Activated CD4-positive, alpha-beta T cell treated with anti-CD3 and anti-CD28 coated beads, Interleukin-2, amount 50 U/mL, for 16 hours (primary cell): ENCODE measurements at regions not wholly inside any gene's neighbourhood (a gene's known extent, or its start where the extent isn't known, plus 50 kb on each side); places are given as distances from the start of the nearest gene placed in this dataset.
"Not testable (repeated sequence)": the region's sequence is repeated elsewhere in the genome, so short reads cannot be mapped to it uniquely, and the experiment has no call there.

ENCODE experiments used
- DNase-seq: peaks from one replicate; pipeline ENCODE4 v3.0.0-alpha.2; 2020

DNA sequence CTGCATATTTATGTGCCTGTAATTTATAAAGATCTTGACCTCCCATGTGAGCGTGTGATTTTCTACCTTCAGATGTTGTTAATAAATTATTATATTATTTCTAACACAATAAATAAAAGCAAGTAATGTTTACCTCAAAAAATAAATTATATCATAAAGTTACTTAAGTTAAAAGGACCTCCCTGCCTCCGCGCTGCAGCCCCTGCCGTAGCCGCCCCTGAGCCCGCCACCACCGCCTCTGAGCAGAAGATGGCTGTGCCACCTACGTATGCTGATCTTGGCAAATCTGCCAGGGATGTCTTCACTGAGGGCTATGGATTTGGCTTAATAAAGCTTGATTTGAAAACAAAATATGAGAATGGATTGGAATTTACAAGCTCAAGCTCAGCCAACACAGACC lies 119.6 kb upstream of the BRWD3 start:
- DNase-seq = no peak

DNA sequence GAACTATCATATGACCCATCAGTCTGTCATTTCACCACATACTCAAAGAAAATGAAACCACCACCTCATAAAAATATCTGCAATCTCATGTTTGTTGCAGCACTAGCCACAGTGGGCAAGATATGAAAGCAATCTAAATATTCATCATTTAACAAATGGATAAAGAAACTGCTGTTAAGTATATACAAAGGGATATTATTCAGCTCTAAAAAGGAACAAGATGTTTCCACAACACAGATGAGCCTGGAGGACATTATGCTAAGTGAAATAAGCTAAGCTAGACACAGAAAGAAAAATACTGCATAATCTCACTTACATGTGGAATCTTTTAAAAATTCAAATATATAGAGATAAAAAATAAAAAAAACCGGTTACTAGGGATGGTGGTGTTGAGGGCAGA lies 108.2 kb upstream of the BRWD3 start:
- no peak for DNase-seq

DNA sequence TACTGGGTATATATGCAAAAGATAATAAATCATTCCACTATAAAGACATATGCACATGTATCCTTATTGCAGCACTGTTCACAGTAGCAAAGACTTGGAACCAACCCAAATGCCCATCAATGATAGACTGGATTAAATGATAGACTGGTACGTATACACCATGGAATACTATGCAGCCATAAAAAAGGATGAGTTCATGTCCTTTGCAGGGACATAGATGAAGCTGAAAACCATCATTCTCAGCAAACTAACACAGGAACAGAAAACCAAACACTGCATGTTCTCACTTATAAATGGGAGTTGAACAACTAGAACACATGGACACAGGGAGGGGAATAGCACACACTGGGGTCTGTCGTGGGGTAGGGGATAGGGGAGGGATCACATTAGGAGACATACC lies 102.7 kb upstream of the BRWD3 start:
- DNase-seq = not testable (repeated sequence)

DNA sequence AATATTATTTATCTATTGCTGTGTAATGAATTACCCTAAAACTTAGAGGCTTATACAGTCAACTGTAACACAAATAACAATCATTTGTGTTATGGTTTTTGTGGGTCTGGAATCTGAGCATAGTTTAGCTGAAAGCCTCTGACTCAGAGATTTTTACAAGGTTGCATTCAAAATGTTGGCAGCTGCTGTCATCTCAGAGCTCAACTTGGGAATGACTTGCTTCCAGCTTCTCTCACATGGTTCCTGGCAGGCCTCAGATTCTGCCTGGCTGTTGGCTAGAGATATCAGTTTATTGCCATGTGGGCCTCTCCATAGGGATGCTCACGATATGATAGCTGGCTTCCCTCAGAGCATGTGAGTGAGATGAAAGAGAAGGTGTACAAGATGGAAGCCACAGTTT lies 70.2 kb upstream of the BRWD3 start:
- DNase-seq = no peak

DNA sequence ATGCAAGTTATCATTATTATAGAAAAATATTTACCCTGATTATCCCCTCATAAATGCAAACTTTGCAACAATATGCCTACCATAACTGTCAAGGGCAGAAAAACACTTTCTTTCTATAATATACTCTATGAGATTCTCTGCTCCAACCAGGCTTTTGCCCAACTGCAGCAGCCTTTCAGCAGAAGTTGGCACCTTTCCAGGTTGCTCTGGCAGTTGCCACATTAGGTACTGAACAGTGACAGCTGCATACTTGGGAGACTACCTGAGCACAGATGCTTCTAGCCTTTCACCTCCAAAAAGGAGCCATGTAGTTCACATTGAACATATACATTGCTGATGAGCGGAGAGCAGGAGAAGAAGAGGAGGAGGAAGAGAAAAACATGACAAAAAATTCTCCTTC lies 69.5 kb upstream of the BRWD3 start:
- no peak for DNase-seq

DNA sequence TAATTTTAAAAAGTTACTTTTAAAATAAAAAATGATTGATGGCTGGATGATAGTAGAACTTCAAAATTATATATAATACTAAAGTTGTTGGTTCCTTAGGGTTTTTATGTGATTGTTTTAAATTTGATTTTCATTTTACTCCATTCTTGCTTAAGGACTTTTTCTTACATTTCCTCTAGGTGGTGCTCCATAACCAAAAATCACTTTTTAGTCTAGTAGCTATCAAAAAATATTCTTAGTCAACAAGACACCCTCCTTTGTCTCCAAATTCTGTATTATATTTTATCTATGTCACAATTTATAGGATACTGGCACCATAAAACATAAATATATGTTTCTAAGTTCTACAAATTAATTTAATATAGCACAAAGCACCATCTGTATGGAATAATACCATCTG lies 67.2 kb upstream of the BRWD3 start:
- DNase-seq = peak; percentile 41
